ENCODE measurements at regions not wholly inside any gene's neighbourhood (a gene's known extent, or its start where the extent isn't known, plus 50 kb on each side); places are given as distances from the start of the nearest gene placed in this dataset.

DNA sequence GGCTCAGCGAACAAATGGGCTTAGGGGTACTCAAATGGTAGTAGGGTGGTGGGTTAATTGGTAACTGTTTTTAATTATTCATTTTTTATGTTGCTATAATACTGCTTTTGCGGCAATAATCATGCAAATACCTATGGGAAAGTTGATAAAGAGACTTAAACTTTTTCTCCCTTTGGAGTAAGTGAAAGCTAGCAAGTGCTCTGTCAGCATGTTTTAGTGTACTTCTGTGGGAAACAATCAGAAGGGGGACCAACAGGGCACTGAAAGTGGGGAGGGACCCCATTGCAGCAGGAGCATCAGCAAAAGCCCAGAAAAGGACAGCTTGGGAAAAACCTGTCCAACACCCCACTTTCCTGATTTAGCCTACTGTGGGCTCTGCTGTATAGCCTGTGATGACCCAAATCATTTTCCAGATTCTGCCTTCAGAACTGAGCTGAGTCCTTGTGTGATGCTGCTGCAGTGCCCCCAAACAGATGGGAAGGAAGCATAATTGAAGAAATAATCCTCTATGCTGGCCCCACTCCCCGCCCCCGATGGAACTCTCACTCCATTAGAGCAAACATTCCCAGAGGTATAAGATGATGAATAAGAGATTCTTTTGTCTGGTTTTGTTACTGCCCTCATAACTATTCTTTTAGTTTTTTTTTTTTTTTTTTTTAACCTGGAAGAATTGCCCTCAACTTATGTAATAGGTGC lies 322.8 kb downstream of the CD83 start (continued):
- TF ChIP-seq, protein P1, sequence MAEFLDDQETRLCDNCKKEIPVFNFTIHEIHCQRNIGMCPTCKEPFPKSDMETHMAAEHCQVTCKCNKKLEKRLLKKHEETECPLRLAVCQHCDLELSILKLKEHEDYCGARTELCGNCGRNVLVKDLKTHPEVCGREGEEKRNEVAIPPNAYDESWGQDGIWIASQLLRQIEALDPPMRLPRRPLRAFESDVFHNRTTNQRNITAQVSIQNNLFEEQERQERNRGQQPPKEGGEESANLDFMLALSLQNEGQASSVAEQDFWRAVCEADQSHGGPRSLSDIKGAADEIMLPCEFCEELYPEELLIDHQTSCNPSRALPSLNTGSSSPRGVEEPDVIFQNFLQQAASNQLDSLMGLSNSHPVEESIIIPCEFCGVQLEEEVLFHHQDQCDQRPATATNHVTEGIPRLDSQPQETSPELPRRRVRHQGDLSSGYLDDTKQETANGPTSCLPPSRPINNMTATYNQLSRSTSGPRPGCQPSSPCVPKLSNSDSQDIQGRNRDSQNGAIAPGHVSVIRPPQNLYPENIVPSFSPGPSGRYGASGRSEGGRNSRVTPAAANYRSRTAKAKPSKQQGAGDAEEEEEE (CRISPR knock-in tag; IDR thresholded peaks at IDR 0.05; ENCODE audit: borderline replicate concordance): no peak

DNA sequence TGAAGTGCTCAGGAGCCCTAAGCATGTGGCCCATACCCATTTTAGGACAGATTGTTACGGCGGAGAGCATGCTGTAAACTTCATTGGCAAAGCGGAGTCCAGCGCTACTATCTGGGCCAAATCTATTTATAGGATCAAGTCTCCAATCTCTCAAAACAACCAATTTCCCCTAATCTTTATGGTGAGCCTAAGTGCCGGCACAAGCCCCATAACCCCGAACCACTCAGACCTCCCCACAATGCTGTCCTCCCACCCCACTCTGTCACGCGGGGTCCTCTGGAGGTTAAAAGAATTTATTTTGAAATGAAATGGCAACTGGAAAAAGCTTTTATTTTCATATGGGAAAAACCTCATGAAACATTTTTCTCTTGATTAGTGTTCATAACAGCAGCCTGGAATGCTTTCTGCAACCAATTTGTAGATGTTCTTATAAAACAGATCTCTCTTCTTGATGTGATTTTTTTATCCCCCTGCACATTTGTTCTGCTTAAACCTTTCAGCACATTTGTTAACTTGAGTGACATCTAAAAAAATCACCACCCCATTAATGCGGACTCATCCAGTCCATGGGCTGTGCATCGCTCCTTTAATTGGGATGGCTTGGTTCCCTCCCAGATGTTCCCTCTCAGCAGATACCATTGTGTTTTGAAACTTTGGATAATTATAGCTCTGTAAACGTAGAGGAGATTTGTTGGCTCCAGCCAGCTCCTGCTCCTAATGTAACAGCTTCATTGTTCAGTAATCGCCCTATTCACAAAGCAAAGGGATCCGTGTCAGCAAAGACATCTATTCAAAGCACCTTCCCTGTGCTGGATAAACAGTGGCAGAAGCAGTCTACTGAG lies 323.6 kb downstream of the CD83 start:
- POLR2A ChIA-PET: no interaction called here

More for the DNA sequence above, 323.6 kb downstream of the CD83 start:
- H3K4me2 ChIP-seq (ENCODE audit: low read depth, low read length): no peak overlapping the region
- no peaks in the 10 kb centered on the region for H3K79me2 ChIP-seq (ENCODE audit: insufficient read depth, low read length)
- no peak overlapping the region for H3K27ac ChIP-seq (ENCODE audit: extremely low read length, insufficient read depth, low read length)
- no peak overlapping the region for H2AFZ ChIP-seq (ENCODE audit: low read length)
- TF ChIP-seq ZNF543 (CRISPR knock-in tag; IDR thresholded peaks at IDR 0.05) (no peak), POLR2A (IDR thresholded peaks at IDR 0.05; ENCODE audit: insufficient read depth in 1 of 2, low read depth in 2 of 2, low read length in 2 of 2) (no peak), MBD4 (IDR thresholded peaks at IDR 0.05; ENCODE audit: borderline replicate concordance, low read length) (no peak), GTF3A (CRISPR knock-in tag; conservative IDR thresholded peaks at IDR 0.05) (no peak), ZNF766 (CRISPR knock-in tag; IDR thresholded peaks at IDR 0.05; ENCODE audit: borderline replicate concordance) (no peak), SRF (IDR thresholded peaks at IDR 0.05; ENCODE audit: low read depth, low read length) (no peak), GLI4 (CRISPR knock-in tag; IDR thresholded peaks at IDR 0.05; ENCODE audit: borderline replicate concordance) (no peak), KLF15 (CRISPR knock-in tag; IDR thresholded peaks at IDR 0.05; ENCODE audit: borderline replicate concordance) (no peak), JUNB (CRISPR knock-in tag; IDR thresholded peaks at IDR 0.05; ENCODE audit: borderline replicate concordance) (no peak), SKI (IDR thresholded peaks at IDR 0.05; ENCODE audit: partially characterized antibody) (no peak), JUND (CRISPR knock-in tag; IDR thresholded peaks at IDR 0.05) (no peak)
- TF ChIP-seq, protein P2, sequence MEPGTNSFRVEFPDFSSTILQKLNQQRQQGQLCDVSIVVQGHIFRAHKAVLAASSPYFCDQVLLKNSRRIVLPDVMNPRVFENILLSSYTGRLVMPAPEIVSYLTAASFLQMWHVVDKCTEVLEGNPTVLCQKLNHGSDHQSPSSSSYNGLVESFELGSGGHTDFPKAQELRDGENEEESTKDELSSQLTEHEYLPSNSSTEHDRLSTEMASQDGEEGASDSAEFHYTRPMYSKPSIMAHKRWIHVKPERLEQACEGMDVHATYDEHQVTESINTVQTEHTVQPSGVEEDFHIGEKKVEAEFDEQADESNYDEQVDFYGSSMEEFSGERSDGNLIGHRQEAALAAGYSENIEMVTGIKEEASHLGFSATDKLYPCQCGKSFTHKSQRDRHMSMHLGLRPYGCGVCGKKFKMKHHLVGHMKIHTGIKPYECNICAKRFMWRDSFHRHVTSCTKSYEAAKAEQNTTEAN (CRISPR knock-in tag; conservative IDR thresholded peaks at IDR 0.05): no peak
- TF ChIP-seq, protein P3, sequence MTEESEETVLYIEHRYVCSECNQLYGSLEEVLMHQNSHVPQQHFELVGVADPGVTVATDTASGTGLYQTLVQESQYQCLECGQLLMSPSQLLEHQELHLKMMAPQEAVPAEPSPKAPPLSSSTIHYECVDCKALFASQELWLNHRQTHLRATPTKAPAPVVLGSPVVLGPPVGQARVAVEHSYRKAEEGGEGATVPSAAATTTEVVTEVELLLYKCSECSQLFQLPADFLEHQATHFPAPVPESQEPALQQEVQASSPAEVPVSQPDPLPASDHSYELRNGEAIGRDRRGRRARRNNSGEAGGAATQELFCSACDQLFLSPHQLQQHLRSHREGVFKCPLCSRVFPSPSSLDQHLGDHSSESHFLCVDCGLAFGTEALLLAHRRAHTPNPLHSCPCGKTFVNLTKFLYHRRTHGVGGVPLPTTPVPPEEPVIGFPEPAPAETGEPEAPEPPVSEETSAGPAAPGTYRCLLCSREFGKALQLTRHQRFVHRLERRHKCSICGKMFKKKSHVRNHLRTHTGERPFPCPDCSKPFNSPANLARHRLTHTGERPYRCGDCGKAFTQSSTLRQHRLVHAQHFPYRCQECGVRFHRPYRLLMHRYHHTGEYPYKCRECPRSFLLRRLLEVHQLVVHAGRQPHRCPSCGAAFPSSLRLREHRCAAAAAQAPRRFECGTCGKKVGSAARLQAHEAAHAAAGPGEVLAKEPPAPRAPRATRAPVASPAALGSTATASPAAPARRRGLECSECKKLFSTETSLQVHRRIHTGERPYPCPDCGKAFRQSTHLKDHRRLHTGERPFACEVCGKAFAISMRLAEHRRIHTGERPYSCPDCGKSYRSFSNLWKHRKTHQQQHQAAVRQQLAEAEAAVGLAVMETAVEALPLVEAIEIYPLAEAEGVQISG (CRISPR knock-in tag; IDR thresholded peaks at IDR 0.05): no peak
- TF ChIP-seq, protein P4, sequence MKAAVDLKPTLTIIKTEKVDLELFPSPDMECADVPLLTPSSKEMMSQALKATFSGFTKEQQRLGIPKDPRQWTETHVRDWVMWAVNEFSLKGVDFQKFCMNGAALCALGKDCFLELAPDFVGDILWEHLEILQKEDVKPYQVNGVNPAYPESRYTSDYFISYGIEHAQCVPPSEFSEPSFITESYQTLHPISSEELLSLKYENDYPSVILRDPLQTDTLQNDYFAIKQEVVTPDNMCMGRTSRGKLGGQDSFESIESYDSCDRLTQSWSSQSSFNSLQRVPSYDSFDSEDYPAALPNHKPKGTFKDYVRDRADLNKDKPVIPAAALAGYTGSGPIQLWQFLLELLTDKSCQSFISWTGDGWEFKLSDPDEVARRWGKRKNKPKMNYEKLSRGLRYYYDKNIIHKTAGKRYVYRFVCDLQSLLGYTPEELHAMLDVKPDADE (CRISPR knock-in tag; IDR thresholded peaks at IDR 0.05): no peak
- H3K36me3 ChIP-seq (replicated peaks in 1 of 2; ENCODE audit: control insufficient read depth in 1 of 2, insufficient read depth in 2 of 2, low read length in 2 of 2): no peaks in the 10 kb centered on the region
- 46% methylated on average over 13 of the region's 13 CpGs for WGBS (ENCODE audit: low lambda C conversion rate)
- CTCF ChIA-PET (ENCODE audit: low intra/inter-chr PET ratio, low total read pairs): no interaction called here
- BruUV-seq (replicated peaks): no TSS peak
- H3K9ac ChIP-seq (ENCODE audit: insufficient read depth, low read depth, low read length): no peak overlapping the region
- in situ Hi-C loops (cut with HindIII; ENCODE audit: extremely low pct_ligation_motif_present, low pct_unique_long_range_greater_than_20kb) (no loop called here), intact Hi-C loops (cut with micrococcal nuclease; ENCODE audit: unreplicated experiment) (no loop called here)
- H4K20me1 ChIP-seq (ENCODE audit: insufficient read depth, low read length): no peaks in the 10 kb centered on the region
- no peaks in the 10 kb centered on the region; a peak in 2 of 5 replicates for H3K27me3 ChIP-seq (ENCODE audit: control insufficient read depth in 1 of 2, insufficient read depth in 2 of 2, low read length in 2 of 2)
- no peak for DNase-seq (ENCODE audit: low spot score)
- no peaks in the 10 kb centered on the region for H3K9me3 ChIP-seq (ENCODE audit: low read length)
- no peaks in the 10 kb centered on the region for H3K4me1 ChIP-seq (ENCODE audit: insufficient read depth, low read length)
- ATAC-seq: no peak
- H3K4me3 ChIP-seq (replicated peaks in 1 of 3; ENCODE audit: insufficient read depth in 1 of 3, low read depth in 2 of 3, low read length in 3 of 3): no peak overlapping the region
- FAIRE-seq: no peak

All from HepG2 (cell line).